GM12892 (cell line): ENCODE measurements at regions not wholly inside any gene's neighbourhood (a gene's known extent, or its start where the extent isn't known, plus 50 kb on each side); places are given as distances from the start of the nearest gene placed in this dataset.

Experiments
- DNase-seq: peaks from one replicate; pipeline ENCODE4 v3.0.0; 2011; ENCODE audit not compliant: insufficient read length
- FAIRE-seq: peaks from 2 replicates; lab custom pipeline; 2011; peaks lifted over from hg19 to GRCh38; lab: Jason Lieb, UNC
- POLR2A ChIP-seq: IDR thresholded peaks from 2 replicates; pipeline ENCODE4 v1.6.1; 2011; ENCODE audit warnings: low read depth, low read length, control low read depth
- POLR2AphosphoS5 ChIP-seq: IDR thresholded peaks from 2 replicates; pipeline ENCODE4 v1.6.1; 2011; ENCODE audit warnings: low read depth, low read length, control low read depth
- TAF1 ChIP-seq: IDR thresholded peaks from 2 replicates; pipeline ENCODE4 v1.6.1; 2011; ENCODE audit warnings: low read depth, mild to moderate bottlenecking, control low read depth, low read length, borderline replicate concordance

DNA sequence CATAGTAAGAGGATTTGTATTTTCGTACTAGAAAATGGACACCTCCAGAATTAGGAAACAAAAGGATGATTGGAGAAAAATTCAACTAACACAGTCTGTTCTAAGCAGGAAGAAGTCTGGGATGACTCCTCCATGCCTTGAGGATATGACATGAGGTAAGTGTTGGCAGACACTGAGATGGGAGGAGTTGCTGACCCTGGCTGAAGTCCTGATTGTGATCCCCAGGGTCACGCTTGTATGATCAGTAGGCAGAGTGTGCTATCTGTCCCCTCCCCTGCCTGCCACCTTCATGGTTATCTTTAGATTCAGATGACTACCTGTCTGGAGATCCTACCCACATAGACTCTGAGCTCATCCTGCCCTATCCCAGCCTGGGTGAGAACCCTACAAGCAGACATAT is 249.1 kb downstream of the C1orf94 start:
- DNase-seq (no peak), FAIRE-seq (no peak)
- TF ChIP-seq POLR2AphosphoS5 (no peak), POLR2A (no peak), TAF1 (no peak)

DNA sequence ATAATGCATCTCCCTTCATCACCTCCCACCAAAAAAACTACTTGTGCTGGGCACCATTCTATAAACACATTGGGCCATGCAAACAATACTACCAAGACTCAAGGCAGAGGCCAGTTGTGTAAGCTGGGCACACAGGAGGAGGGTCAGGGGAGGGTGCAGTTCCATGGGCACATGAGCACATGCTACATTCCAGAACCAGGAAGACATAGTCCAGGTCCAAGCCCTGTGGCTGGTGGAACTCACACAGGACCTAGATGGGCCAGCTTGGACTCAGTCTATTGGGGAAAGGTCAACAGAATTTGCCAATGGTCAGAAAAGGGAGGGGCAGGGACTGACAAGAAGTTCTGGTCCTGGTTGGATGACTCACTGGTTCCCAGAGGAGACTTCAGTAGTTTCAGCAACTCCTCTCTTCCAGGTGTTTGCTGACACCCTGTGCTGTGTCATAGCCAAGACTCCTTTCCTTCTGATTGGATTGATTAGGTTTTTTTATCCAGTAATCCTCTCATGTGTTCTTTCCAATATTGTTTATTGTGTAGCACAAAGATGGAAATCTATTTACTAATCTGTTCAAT is 249.7 kb downstream of the C1orf94 start:
- TF ChIP-seq POLR2AphosphoS5, result no peak
- no peak for DNase-seq
- no peak for FAIRE-seq

DNA sequence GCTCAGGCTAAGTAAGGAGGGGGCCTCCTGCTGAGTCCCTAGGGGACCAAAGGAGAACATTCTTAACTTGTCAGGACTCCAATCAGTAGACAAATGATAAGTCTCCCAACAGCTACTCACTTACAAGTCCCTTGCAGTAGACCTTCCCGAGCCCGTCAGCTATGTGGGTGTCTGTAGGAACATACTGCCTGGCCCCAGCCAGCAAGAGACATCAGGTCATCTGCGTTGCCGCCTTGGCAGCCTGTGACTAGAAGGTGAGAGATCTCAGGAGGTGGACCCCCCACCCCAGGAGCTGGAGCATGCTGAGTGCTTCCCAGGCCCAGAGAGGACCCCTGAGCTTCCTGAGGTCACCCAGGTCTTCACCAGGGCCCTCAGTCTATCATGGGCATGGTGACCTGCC is 250.5 kb downstream of the C1orf94 start:
- TF ChIP-seq POLR2A, result no peak
- no peak for TF ChIP-seq TAF1
- no peak for TF ChIP-seq POLR2AphosphoS5
- DNase-seq, result no peak
- no peak for FAIRE-seq

DNA sequence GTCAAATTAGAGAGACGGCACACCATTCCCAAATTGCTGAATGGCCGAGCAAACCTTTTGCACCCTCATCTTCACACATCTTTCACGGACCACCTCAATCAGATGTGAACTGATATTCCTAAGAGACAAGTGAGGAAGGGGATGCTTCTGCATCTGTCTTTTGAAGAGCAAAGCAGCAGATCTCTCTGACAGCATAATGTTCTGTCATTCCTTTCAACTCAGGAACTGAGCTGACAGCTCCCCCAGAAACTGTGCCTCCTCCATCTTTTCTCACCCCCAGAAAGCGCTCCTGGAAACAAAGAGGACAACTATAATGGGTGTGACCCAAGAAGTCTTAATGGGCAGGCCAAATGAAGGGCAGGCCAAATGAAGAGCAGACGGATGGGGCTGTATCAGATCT is 256.4 kb downstream of the C1orf94 start:
- DNase-seq, result no peak
- TF ChIP-seq POLR2AphosphoS5, result no peak
- TF ChIP-seq TAF1, result no peak
- TF ChIP-seq POLR2A, result no peak
- no peak for FAIRE-seq

DNA sequence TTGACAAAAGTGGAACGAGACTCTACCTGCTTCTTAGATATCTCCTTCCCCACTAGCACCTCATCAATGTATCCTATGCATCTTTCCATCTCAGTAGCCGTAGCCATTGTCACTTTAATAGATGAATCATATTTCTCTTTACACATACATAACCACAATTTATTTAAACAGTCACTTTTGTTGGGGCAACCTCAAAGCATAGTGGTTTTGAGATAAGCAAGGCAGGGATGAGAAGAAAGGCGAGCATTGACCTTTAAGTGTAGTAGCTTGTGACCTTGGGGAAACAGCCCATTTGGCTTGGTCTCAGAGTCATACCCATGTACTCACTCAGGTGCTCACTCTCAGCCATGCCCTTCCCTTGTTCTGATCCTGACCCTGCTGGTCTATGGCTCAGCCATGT is 260.1 kb downstream of the C1orf94 start:
- DNase-seq (no peak), FAIRE-seq (no peak)
- TF ChIP-seq POLR2A, result no peak
- TF ChIP-seq TAF1, result no peak
- no peak for TF ChIP-seq POLR2AphosphoS5

DNA sequence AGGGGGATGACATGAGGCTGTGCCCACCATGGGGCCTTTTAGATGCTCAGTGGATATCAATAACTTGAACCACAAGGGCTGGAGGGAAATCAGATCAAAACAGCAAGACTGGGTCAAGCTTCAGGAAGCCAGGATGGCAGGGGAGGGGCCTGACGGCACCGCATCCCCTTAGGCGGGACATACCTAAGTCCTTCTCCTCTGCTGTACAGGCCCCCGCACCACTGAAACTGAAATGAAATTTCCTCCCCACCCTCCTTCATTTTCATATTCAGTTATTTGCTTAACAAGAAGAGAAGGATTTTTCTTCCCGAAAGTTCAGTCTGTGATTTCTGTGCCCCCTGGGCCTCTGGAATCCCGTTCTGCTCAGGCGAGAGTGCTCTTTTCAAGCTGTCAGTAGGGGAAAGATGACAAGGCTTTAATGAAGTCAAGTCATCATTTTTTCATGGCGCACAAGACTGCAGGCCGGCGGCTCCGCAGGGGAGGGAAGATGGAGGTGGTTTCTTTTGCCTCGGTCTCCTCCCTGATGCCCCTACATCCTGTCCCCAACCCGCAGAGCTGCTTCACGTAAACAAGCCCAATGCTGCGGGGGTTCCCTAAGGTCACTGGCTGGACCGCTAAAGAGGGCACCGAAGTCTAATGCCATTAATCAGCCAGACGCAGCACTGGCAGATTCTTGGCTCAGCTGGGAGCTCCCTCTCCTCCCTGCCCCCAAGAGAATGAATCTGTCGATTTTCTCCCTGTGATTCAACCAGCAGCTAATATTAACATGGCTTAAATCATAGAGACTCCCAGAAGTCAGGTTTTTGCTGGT is 264.8 kb downstream of the C1orf94 start:
- no peak for TF ChIP-seq POLR2A
- TF ChIP-seq POLR2AphosphoS5, result no peak
- TF ChIP-seq TAF1, result no peak
- FAIRE-seq (no peak), DNase-seq (no peak)

DNA sequence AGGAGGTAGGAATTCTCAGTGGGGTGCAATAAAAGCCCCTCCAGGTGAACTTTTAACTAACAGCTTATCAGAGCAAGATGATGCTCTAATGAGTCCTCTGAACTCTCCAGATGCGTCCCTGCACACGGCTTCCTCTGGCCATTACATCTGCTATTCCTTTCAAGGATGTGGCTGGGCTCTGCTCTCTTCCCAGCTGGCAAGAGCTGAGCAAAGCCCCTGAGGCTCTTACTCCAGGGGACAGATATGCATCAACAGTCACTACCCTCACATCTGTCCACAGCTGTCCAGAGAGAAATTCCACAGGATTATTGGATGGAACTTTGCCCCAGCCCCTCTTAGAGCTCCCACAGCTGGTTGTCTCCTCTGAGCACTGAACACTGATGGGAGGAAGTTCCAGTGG is 267.8 kb downstream of the C1orf94 start:
- no peak for DNase-seq
- TF ChIP-seq POLR2AphosphoS5 (no peak), POLR2A (no peak), TAF1 (no peak)
- FAIRE-seq, result no peak

DNA sequence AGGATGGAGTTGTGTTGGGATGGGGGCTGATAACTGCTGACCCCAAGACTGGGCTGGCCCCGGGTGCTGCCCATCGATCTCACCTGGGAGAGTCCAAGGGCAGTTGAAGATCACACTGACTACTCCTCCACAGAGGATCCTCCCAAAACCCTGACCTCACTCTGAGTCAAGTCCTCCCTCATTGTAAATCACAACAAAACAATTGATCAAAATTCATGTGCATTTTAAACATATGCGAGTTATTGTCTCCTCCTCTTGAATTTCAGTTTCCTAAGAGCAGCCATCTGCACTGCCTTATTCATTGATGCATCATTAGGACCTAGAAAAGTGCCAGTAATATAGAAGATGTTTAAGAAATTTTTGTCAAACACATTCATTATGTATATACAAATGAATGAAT is 273.6 kb downstream of the C1orf94 start:
- no peak for DNase-seq
- no peak for FAIRE-seq
- no peak for TF ChIP-seq POLR2A
- TF ChIP-seq POLR2AphosphoS5, result no peak
- TF ChIP-seq TAF1, result no peak

DNA sequence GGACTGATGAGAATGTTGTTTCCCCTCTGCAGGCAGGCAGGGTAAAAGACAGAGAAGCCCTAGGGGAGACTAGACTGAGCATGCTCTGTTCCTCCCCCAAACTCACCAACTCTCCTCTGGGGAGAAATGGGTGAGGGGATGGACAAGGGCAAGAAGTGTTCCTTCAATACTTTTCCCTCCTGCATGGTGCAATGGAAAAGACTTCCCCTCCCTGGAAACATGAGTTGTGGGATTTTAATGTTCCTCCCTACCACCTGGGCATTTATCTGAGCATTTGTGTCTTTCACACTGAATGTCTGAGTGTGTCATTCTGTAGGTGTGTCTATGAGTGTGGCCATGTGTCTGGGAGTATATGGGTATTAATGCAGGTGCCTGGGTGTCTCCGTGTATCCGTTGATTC is 275.7 kb downstream of the C1orf94 start:
- TF ChIP-seq POLR2AphosphoS5 (no peak), POLR2A (no peak), TAF1 (no peak)
- DNase-seq, result no peak
- FAIRE-seq, result no peak

DNA sequence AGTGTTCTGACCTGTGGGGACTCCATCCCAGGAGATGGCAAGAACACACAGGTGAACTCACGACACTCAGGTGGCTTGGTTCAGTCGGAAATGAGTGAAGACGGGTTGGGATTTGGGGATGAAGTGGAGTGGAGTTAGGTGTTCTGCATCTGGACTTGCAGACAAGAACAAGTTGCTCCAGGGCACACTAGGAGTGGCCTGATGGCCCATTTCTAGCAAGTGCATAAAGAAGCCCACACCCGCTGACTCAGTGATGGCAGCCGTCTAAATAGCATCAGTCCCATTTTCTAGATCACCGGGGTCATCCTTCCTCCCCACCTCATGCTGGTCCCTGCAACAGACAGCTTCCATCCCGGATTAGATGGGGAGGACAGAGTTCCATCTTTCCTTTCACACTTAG is 278.4 kb downstream of the C1orf94 start:
- FAIRE-seq (no peak), DNase-seq (no peak)

DNA sequence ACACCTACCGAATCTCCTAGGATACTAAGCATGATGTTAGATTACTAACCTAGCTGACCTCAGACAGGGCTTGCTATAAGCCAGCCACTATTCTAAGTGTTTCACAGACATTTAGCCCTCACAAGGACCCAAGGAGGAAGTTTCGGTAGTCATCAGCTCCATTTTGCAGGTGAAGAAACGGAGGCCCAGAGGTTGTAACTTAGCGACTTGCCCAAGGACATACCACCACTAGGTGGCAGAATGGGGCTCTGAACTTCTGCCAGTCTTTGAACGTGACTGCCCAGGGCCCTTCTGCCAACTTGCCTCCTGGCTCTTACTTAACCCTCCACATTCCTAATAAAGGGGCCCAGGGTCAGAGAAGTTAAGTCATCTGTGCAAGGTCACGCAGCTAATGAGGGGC is 283.5 kb downstream of the C1orf94 start:
- peak; percentile 38 for DNase-seq
- FAIRE-seq, result peak; percentile 86
- TF ChIP-seq POLR2A (no peak), POLR2AphosphoS5 (no peak), TAF1 (no peak)

More for the DNA sequence above, 278.4 kb downstream of the C1orf94 start:
- TF ChIP-seq POLR2A (no peak), TAF1 (no peak), POLR2AphosphoS5 (no peak)

DNA sequence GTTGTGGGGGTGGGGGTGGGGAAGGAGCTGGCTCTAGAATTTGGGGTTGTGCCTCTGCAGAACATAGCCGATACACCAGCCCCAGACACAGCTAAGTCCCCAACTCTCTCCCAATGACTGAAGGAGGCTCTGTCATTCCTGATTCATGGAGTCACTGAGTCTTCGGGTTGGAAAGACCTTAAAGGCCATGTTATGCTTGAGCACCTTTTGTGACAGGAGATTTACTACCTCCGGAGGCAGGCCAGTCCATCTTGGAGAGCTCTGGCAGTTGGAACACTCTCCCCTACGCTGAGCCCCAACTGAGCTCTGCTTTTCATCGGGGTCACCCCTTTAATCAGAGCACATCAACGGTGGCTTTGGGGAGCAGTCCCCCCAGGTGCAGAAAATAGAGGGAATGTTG is 284.4 kb upstream of the GJB5 start:
- no peak for FAIRE-seq

More for the DNA sequence above, 284.4 kb upstream of the GJB5 start:
- no peak for TF ChIP-seq TAF1
- TF ChIP-seq POLR2A, result no peak
- TF ChIP-seq POLR2AphosphoS5, result no peak
- DNase-seq, result no peak
